Activated CD4-positive, alpha-beta T cell treated with anti-CD3 and anti-CD28 coated beads, Interleukin-2, Interleukin-6, amounts not matched to agents 100 ng/mL and 50 ng/mL, durations not matched to agents 16 hours and 8 hours (primary cell): ENCODE measurements at regions not wholly inside any gene's neighbourhood (a gene's known extent, or its start where the extent isn't known, plus 50 kb on each side); places are given as distances from the start of the nearest gene placed in this dataset.
A peak's percentile ranks its signal among the peaks of the same experiment; 100 is the strongest.
"Not testable (repeated sequence)": the region's sequence is repeated elsewhere in the genome, so short reads cannot be mapped to it uniquely, and the experiment has no call there.

ENCODE experiments used
- DNase-seq: peaks from one replicate; pipeline ENCODE4 v3.0.0-alpha.2; 2020

DNA sequence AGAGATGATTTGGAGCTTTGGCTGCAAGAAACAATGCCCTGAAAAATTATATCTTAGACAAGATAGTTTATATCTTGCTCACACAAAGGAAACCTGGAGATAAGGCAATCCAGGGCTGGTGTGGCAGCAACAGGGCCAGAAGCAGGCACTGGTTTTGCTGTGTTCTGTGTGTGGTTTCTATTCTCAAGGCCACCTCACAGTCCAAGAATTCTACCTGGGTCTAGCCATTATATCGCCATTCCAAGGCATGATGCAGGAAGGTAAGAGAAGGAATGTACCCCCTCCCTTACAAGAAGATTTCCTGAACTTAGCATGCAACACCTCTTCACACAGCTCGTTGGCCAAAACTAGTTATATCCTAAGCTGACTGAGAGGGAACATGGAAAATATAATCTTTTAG, 74.5 kb upstream of the MEGF10 start:
- no peak for DNase-seq

- DNase-seq: no peak
These were observed 73.5 kb upstream of the MEGF10 start for GRCh38 chr5:127216898-127217675.

GRCh38 chr5:127221936-127222335, 68.7 kb upstream of the MEGF10 start:
- DNase-seq: not testable (repeated sequence)

DNA sequence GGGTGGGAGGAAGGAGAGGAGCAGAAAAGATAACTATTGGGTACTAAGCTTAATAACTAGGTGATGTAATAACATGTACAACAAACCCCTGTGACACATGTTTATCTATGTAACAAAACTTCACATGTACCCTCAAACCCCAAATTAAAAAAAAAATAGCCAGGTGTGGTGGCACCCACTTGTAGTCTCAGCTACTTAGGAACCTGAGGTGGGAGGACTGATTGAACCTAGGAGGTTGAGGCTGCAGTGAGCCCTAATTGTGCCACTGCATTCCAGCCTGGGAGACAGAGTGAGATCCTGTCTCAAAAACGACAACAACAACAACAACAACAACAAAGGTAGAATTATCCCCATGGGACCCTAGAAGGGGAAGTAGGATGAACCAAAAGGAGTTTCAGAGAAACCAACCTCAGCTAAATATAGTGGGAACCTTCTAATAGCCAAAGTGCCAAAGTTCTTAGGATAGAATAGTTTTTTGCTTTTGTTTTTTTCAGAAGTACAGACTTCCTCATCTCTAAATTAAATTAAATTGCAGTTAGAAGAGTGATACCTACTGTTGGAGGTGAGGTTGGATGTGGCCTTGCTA, 67.9 kb upstream of the MEGF10 start:
- DNase-seq: not testable (repeated sequence)

DNA sequence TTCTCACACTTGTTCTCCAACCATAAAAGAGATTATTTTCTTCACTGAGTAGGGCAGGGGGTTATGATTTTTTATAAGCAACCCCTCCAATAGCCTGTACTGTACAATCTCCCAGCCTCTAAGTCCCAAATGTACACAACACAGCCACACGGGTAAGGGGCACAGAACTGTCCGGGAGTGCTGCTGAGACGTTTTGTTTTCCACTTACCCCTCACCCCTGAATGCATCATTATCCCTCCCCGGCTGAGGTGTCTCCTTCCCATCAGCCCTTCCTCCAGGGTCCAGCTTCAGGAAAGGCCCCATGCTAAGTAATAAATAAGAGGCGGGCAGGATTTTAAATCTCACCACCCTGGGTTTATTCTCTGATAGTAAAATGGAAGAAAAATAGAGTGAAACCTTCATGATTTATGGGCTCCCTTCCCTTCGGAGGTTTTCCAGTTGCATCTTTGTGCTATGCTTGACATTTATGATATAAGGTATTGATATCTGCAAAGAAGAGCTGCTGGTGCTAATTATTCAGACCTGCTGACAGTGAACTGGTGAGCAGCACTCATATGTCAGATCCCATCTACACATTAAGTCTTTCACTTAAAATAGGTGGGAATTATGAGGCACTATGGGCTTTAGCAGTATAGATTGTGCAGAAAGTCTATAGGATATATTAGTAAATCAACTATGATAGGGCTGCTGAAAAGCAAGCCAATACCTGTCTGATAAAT, 67.2 kb upstream of the MEGF10 start:
- DNase-seq: no peak

GRCh38 chr5:127227881-127228280, 62.7 kb upstream of the MEGF10 start:
- no peak for DNase-seq

DNA sequence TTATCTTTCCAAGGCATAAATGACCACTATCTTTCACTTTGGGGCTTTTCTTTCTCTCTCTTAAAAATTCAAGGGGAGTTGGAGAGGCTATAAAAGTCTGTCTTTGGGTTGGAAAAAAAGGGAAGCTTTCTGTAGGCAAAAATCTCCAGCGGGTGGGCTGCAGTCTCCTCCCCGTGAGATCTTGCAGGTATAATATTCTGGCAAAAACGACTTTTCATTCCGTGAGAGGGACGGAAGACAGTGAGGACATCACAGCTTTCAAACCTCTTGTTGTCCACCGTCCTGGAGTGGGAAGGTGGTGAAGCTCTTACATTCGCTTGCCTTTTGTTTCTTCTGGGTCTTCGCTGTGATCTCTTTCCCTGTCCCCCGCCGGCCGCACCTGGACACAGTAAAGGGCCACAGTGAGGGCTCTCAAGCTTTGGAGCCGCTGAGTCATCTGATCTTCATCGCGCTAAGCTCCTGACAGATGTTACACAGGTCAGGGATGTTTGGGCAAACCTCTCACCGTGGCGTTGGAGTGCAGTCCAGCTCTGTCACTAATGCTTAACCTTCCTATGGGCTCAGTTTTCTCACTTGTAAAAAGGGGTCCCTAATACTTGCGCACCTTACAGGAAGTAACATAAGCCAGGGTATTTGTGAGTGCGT, 61.9 kb upstream of the MEGF10 start:
- DNase-seq: no peak

- DNase-seq: peak; percentile 45
These were observed 61.3 kb upstream of the MEGF10 start for GRCh38 chr5:127229185-127229889.

GRCh38 chr5:127231118-127231517, 59.5 kb upstream of the MEGF10 start:
- no peak for DNase-seq

- DNase-seq: no peak
These were observed 57.0 kb upstream of the MEGF10 start for GRCh38 chr5:127233590-127233989.

GRCh38 chr5:127235136-127235535, 55.5 kb upstream of the MEGF10 start:
- DNase-seq: no peak

DNA sequence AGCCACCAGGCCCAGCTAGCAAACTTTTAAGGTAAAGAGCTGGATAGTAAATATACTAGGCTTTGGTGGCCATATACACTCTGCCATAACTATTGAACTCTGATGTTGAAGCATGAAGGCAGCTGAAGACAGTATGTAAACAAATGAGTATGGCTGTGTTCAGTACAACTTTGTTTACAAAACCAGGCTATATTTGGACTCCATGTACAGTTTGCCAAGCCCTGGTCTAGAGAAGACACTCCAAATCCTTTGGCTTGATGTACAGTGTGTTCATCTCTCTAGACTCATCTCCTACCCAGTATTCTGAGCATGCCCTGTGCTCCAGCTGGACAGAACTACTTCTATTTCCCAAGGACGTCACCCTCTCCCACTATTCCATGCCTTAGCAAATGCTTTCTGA, 54.3 kb upstream of the MEGF10 start:
- DNase-seq: no peak
